ENCODE measurements at regions not wholly inside any gene's neighbourhood (a gene's known extent, or its start where the extent isn't known, plus 50 kb on each side); places are given as distances from the start of the nearest gene placed in this dataset.

DNA sequence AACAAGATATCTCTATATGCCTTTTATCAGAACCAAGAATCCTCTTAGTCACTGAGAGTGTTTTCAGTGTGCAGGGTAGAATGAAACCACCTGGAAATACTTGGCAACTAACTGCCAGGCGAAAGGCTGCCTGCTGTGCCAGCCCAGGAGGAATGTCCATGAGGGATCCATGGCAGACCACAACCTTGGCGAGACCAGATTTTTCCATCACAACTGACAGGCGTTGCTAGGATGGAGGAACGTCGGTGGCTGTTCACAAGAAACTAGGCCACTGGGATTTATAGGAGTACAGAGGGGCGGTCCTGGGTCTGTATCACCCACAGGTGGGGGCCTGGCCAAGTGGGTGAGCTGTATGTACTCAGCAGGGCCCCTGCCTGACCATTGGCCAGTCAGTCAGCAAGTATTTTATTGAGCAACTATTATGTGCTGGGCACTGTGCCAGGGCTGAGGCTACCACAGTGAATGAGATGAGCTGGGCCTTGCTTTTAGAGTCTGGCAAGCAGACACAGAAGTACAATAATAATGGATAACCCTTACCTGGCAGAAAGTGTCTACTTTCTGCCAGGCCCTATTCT, 199.4 kb downstream of the FOXD2 start:
- Mint-ChIP-seq H3K4me3 (no peak overlapping the region), H3K4me1 (no peaks in the 10 kb centered on the region), H3K9me3 (ENCODE audit: insufficient read depth) (no peaks in the 10 kb centered on the region), H3K27ac (no peak overlapping the region), H3K27me3 (peaks cover 8% of the 10 kb centered on the region)
- no peak overlapping the region for H3K4me3 ChIP-seq (ENCODE audit: control extremely low read depth in 1 of 5, extremely low read depth in 1 of 5, insufficient read depth in 1 of 5, low read depth in 2 of 5, low read length in 4 of 5)
- CTCF ChIA-PET = no interaction called here
- H3K79me2 ChIP-seq (ENCODE audit: control insufficient read depth, insufficient read depth, low read length) = no peaks in the 10 kb centered on the region
- H3K4me1 ChIP-seq (ENCODE audit: control insufficient read depth in 2 of 2, insufficient read depth in 2 of 2, low read length in 2 of 2) = no peaks in the 10 kb centered on the region
- no peaks in the 10 kb centered on the region for H3K27me3 ChIP-seq (replicated peaks in 1 of 4; ENCODE audit: control extremely low read depth in 1 of 4, control insufficient read depth in 3 of 4, insufficient read depth in 4 of 4, low read length in 3 of 4)
- H3K36me3 ChIP-seq (replicated peaks in 1 of 2; ENCODE audit: control extremely low read depth in 1 of 2, control insufficient read depth in 1 of 2, extremely low read depth in 1 of 2, insufficient read depth in 2 of 2, low read length in 1 of 2) = no peaks in the 10 kb centered on the region
- H4K20me1 ChIP-seq (ENCODE audit: control insufficient read depth, insufficient read depth, low read length, poor library complexity, severe bottlenecking) = no peaks in the 10 kb centered on the region
- 98% methylated on average over 6 of the region's 6 CpGs for WGBS (ENCODE audit: insufficient coverage)
- intact Hi-C loops (cut with micrococcal nuclease) = no loop called here
- no peak overlapping the region for H3K9ac ChIP-seq (ENCODE audit: low read length)
- H3K27ac ChIP-seq (ENCODE audit: low read length in 2 of 2) = no peak overlapping the region
- H2AFZ ChIP-seq (ENCODE audit: insufficient read depth, low read depth, low read length, poor library complexity, severe bottlenecking) = no peak overlapping the region
- ATAC-seq (ENCODE audit: low read depth) (no peak), DNase-seq (no peak)
- TF ChIP-seq, protein P1, sequence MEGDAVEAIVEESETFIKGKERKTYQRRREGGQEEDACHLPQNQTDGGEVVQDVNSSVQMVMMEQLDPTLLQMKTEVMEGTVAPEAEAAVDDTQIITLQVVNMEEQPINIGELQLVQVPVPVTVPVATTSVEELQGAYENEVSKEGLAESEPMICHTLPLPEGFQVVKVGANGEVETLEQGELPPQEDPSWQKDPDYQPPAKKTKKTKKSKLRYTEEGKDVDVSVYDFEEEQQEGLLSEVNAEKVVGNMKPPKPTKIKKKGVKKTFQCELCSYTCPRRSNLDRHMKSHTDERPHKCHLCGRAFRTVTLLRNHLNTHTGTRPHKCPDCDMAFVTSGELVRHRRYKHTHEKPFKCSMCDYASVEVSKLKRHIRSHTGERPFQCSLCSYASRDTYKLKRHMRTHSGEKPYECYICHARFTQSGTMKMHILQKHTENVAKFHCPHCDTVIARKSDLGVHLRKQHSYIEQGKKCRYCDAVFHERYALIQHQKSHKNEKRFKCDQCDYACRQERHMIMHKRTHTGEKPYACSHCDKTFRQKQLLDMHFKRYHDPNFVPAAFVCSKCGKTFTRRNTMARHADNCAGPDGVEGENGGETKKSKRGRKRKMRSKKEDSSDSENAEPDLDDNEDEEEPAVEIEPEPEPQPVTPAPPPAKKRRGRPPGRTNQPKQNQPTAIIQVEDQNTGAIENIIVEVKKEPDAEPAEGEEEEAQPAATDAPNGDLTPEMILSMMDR (IDR thresholded peaks at IDR 0.05) = no peak
- TF ChIP-seq EZH2 (IDR thresholded peaks at IDR 0.05; ENCODE audit: borderline replicate concordance, insufficient read depth, low read depth, low read length, poor library complexity, severe bottlenecking) = no peak
- H3K9me3 ChIP-seq (ENCODE audit: control extremely low read depth in 1 of 3, control insufficient read depth in 2 of 3, insufficient read depth in 1 of 3, low read length in 2 of 3) = peaks cover 0 to 3% (median 0%) of the 10 kb centered on the region in 3 donors
- POLR2A ChIA-PET = no interaction called here
- no peak overlapping the region for H3K4me2 ChIP-seq (replicated peaks; ENCODE audit: low read depth, low read length, poor library complexity, severe bottlenecking)

DNA sequence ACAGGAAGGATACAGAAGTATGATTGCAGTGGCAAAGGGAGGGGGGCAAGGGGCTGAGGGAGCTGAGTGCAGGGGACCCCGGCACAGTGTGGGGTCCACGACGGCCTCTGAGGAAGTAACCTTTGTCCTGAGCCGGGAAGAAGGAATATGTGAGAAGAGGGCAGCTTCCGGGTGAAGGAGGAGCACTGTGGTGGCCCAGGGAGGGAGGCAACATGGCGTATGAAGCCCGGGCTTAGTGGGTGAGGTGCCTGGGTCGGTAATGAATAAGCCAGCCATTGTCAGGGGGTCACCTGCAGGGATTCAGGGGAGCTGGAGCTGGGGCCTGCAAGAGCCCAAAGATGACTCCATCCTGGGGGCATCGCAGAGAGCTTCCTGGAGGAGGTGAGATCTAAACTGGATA, 200.4 kb downstream of the FOXD2 start:
- 60% methylated on average over 9 of the region's 9 CpGs for WGBS (ENCODE audit: insufficient coverage)
- Mint-ChIP-seq H3K4me1 (no peaks in the 10 kb centered on the region), H3K4me3 (no peak overlapping the region), H3K27me3 (peaks cover 15% of the 10 kb centered on the region), H3K9me3 (ENCODE audit: insufficient read depth) (no peaks in the 10 kb centered on the region), H3K27ac (no peak overlapping the region)
- no peak overlapping the region for H3K4me3 ChIP-seq (ENCODE audit: control extremely low read depth in 1 of 5, extremely low read depth in 1 of 5, insufficient read depth in 1 of 5, low read depth in 2 of 5, low read length in 4 of 5)
- no peaks in the 10 kb centered on the region for H3K4me1 ChIP-seq (ENCODE audit: control insufficient read depth in 2 of 2, insufficient read depth in 2 of 2, low read length in 2 of 2)
- intact Hi-C loops (cut with micrococcal nuclease) = no loop called here
- H4K20me1 ChIP-seq (ENCODE audit: control insufficient read depth, insufficient read depth, low read length, poor library complexity, severe bottlenecking) = no peaks in the 10 kb centered on the region
- DNase-seq = no peak
- ChIA-PET CTCF (no interaction called here), POLR2A (no interaction called here)
- H3K27ac ChIP-seq (ENCODE audit: low read length in 2 of 2) = no peak overlapping the region
- peaks cover 0 to 3% (median 0%) of the 10 kb centered on the region in 3 donors for H3K9me3 ChIP-seq (ENCODE audit: control extremely low read depth in 1 of 3, control insufficient read depth in 2 of 3, insufficient read depth in 1 of 3, low read length in 2 of 3)
- TF ChIP-seq, protein P1 (IDR thresholded peaks at IDR 0.05) = no peak
- no peak for TF ChIP-seq EZH2 (IDR thresholded peaks at IDR 0.05; ENCODE audit: borderline replicate concordance, insufficient read depth, low read depth, low read length, poor library complexity, severe bottlenecking)
- ATAC-seq (ENCODE audit: low read depth) = no peak
- no peak overlapping the region for H3K4me2 ChIP-seq (replicated peaks; ENCODE audit: low read depth, low read length, poor library complexity, severe bottlenecking)
- no peaks in the 10 kb centered on the region for H3K36me3 ChIP-seq (replicated peaks in 1 of 2; ENCODE audit: control extremely low read depth in 1 of 2, control insufficient read depth in 1 of 2, extremely low read depth in 1 of 2, insufficient read depth in 2 of 2, low read length in 1 of 2)
- H2AFZ ChIP-seq (ENCODE audit: insufficient read depth, low read depth, low read length, poor library complexity, severe bottlenecking) = no peak overlapping the region
- H3K9ac ChIP-seq (ENCODE audit: low read length) = no peak overlapping the region
- no peaks in the 10 kb centered on the region for H3K79me2 ChIP-seq (ENCODE audit: control insufficient read depth, insufficient read depth, low read length)
- H3K27me3 ChIP-seq (replicated peaks in 1 of 4; ENCODE audit: control extremely low read depth in 1 of 4, control insufficient read depth in 3 of 4, insufficient read depth in 4 of 4, low read length in 3 of 4) = no peaks in the 10 kb centered on the region

Measured in B cell (primary cell).